CD8-positive, alpha-beta memory T cell (primary cell): ENCODE measurements at regions not wholly inside any gene's neighbourhood (a gene's known extent, or its start where the extent isn't known, plus 50 kb on each side); places are given as distances from the start of the nearest gene placed in this dataset.
A peak's percentile ranks its signal among the peaks of the same experiment; 100 is the strongest.
"Not testable (repeated sequence)": the region's sequence is repeated elsewhere in the genome, so short reads cannot be mapped to it uniquely, and the experiment has no call there.

Source experiments
- CTCF ChIA-PET: fragments of 350-600 bp; sonication (Branson Sonifier 250); formaldehyde crosslinking; loops from one replicate; lab custom pipeline; 2021; ENCODE audit warnings: antibody characterized with exemption; lab: Charles Lee
- POLR2A ChIA-PET: fragments of 350-600 bp; sonication (Branson Sonifier 250); formaldehyde crosslinking; loops from one replicate; lab custom pipeline; 2021; ENCODE audit warnings: antibody characterized with exemption; lab: Charles Lee
- DNase-seq, 5 donors: peaks; one replicate each; pipeline versions ENCODE4 v3.0.0 to v3.0.0-alpha.2; 2020 to 2022; ENCODE audit warnings: mixed read lengths in 1 of 5
- H3K27ac ChIP-seq: one replicate; pipeline ENCODE4 v1.7.0; 2013; ENCODE audit warnings: low read depth, mild to moderate bottlenecking, low read length, moderate library complexity
- H3K27me3 ChIP-seq: 2 replicates; pipeline ENCODE4 v1.7.0; 2013; ENCODE audit warnings: low read length, mild to moderate bottlenecking; ENCODE audit not compliant: insufficient read depth, poor library complexity, severe bottlenecking
- H3K36me3 ChIP-seq: 2 replicates; pipeline ENCODE4 v1.7.0; 2013; ENCODE audit warnings: mild to moderate bottlenecking, low read length, moderate library complexity; ENCODE audit not compliant: insufficient read depth
- H3K4me1 ChIP-seq: 2 replicates; pipeline ENCODE4 v1.7.0; 2013; ENCODE audit warnings: mild to moderate bottlenecking, low read length, moderate library complexity; ENCODE audit not compliant: insufficient read depth
- H3K4me3 ChIP-seq: 2 replicates; pipeline ENCODE4 v1.7.0; 2013; ENCODE audit warnings: mild to moderate bottlenecking, low read length
- H3K9me3 ChIP-seq: 2 replicates; pipeline ENCODE4 v1.7.0; 2013; ENCODE audit warnings: mild to moderate bottlenecking, low read length
- H3K27ac Mint-ChIP-seq, 8 donors: one replicate each; pipeline ENCODE4 v1.8.0; 2020 to 2021; ENCODE audit warnings: mixed read lengths in 8 of 8, mild to moderate bottlenecking in 6 of 8, inconsistent platforms in 3 of 8, moderate library complexity in 3 of 8
- H3K27me3 Mint-ChIP-seq, 2 donors: one replicate each; pipeline ENCODE4 v1.8.0; 2020 to 2021; ENCODE audit warnings: mixed read lengths in 2 of 2, mild to moderate bottlenecking in 1 of 2, moderate library complexity in 1 of 2
- H3K36me3 Mint-ChIP-seq, 3 donors: one replicate each; pipeline ENCODE4 v1.8.0; 2020 to 2021; ENCODE audit warnings: mixed read lengths in 3 of 3, inconsistent platforms in 1 of 3, mild to moderate bottlenecking in 1 of 3
- H3K4me1 Mint-ChIP-seq, 3 donors: one replicate each; pipeline ENCODE4 v1.8.0; 2020 to 2021; ENCODE audit warnings: mixed read lengths in 3 of 3, inconsistent platforms in 1 of 3, mild to moderate bottlenecking in 1 of 3
- H3K4me3 Mint-ChIP-seq, 7 donors: one replicate each; pipeline ENCODE4 v1.8.0; 2020 to 2021; ENCODE audit warnings: mixed read lengths in 7 of 7, mild to moderate bottlenecking in 6 of 7, moderate library complexity in 4 of 7, inconsistent platforms in 2 of 7
- H3K9me3 Mint-ChIP-seq, 5 donors: one replicate each; pipeline ENCODE4 v1.8.0; 2020 to 2022; ENCODE audit warnings: mixed read lengths in 5 of 5, mild to moderate bottlenecking in 3 of 5, moderate library complexity in 2 of 5, inconsistent platforms in 1 of 5

- H3K27me3 Mint-ChIP-seq, H3K27me3 ChIP-seq, H3K4me3 ChIP-seq, H3K36me3 ChIP-seq, H3K4me1 Mint-ChIP-seq, DNase-seq, H3K27ac Mint-ChIP-seq, H3K4me1 ChIP-seq, POLR2A ChIA-PET, H3K9me3 Mint-ChIP-seq, H3K27ac ChIP-seq, H3K36me3 Mint-ChIP-seq, CTCF ChIA-PET, H3K9me3 ChIP-seq: not testable (repeated sequence)
- H3K4me3 Mint-ChIP-seq = peak overlapping the region in 2 of 7 donors; percentile 22 to 23
These were observed 176.3 kb downstream of the TBX18 start for GRCh38 chr6:84587994-84588696.

GRCh38 chr6:84587202-84587940 is 177.0 kb downstream of the TBX18 start:
- CTCF ChIA-PET = not testable (repeated sequence)

GRCh38 chr6:84583784-84584183 is 180.6 kb downstream of the TBX18 start:
- Mint-ChIP-seq H3K36me3 (no peaks in the 10 kb centered on the region), H3K4me1 (peaks cover 0 to 4% (median 4%) of the 10 kb centered on the region in 3 donors), H3K27me3 (no peaks in the 10 kb centered on the region), H3K4me3 (no peak overlapping the region), H3K9me3 (no peaks in the 10 kb centered on the region), H3K27ac (no peak overlapping the region)
- no peak overlapping the region for H3K27ac ChIP-seq
- no peaks in the 10 kb centered on the region for H3K9me3 ChIP-seq
- H3K36me3 ChIP-seq = no peaks in the 10 kb centered on the region
- H3K4me3 ChIP-seq = no peak overlapping the region
- no peak for DNase-seq
- CTCF ChIA-PET = no interaction called here
- POLR2A ChIA-PET = no interaction called here
- H3K4me1 ChIP-seq = no peaks in the 10 kb centered on the region
- no peaks in the 10 kb centered on the region for H3K27me3 ChIP-seq

More at GRCh38 chr6:84587202-84587940, 177.0 kb downstream of the TBX18 start:
- H3K36me3 ChIP-seq, DNase-seq, H3K4me3 Mint-ChIP-seq, H3K27me3 ChIP-seq, H3K27ac Mint-ChIP-seq, H3K4me3 ChIP-seq, H3K36me3 Mint-ChIP-seq, H3K9me3 Mint-ChIP-seq, POLR2A ChIA-PET, H3K4me1 Mint-ChIP-seq, H3K9me3 ChIP-seq, H3K4me1 ChIP-seq, H3K27me3 Mint-ChIP-seq, H3K27ac ChIP-seq: not testable (repeated sequence)

DNA sequence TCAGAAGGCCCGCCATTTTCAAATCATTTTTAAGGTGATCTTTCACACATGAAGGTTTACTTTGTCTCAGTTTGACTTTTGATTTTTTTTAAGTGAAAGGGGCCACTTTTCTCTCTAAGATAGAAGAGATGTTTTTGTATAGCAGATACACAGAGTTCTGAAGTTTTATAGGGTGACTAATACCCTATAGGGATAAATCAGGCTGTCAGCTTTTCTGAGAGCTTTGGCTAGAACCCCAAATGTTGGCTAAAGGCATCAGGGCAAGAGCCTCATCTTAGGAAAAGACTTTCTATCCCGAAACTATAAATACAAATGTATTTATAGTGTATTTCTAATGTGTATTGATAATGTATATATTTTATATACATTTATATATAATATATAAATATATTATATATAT is 181.4 kb downstream of the TBX18 start:
- Mint-ChIP-seq H3K4me1 (no peaks in the 10 kb centered on the region), H3K4me3 (no peak overlapping the region), H3K27ac (no peak overlapping the region), H3K9me3 (no peaks in the 10 kb centered on the region), H3K27me3 (no peaks in the 10 kb centered on the region), H3K36me3 (no peaks in the 10 kb centered on the region)
- Histone ChIP-seq H3K36me3 (no peaks in the 10 kb centered on the region), H3K4me3 (no peak overlapping the region), H3K27me3 (no peaks in the 10 kb centered on the region), H3K27ac (no peak overlapping the region), H3K9me3 (no peaks in the 10 kb centered on the region), H3K4me1 (no peaks in the 10 kb centered on the region)
- ChIA-PET POLR2A (no interaction called here), CTCF (no interaction called here)
- no peak for DNase-seq

DNA sequence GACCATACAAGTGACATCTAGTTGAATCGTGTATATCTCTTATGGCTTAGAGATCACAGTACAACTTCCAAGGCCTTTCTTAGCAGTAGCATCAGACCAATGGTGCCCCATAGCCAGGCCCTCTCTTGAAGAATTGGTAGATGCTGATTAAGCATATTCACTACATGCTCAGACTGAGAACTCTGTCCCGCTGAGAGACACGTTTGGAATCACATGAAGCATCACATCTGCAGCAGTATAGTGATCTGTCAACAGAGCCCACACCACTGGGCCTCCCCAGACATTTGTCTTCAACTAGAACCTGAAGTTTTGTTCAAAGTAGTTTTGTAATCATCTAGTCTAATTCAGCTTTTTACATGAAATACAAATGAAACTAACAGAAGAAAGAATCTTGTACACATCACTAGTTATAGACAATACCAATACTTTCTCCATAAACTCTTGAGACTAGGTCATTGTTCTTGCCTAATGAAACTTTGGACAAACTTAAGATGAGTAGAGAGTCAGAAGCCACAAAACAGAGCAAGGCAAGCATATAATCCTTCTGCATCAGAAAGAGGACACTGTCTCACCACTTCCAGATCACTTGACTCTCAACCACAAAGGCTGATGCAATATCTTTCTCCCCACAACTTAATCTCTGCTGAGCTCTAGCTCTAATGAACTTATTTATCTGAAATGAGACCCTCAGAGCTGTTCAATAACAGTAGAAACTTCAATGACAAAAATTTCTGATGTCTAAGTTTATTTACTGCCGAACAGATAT is 182.7 kb downstream of the TBX18 start:
- CTCF ChIA-PET = no interaction called here
- Mint-ChIP-seq H3K27ac (no peak overlapping the region), H3K4me3 (no peak overlapping the region), H3K27me3 (no peaks in the 10 kb centered on the region), H3K36me3 (no peaks in the 10 kb centered on the region), H3K4me1 (no peaks in the 10 kb centered on the region), H3K9me3 (no peaks in the 10 kb centered on the region)
- Histone ChIP-seq H3K4me3 (no peak overlapping the region), H3K9me3 (no peaks in the 10 kb centered on the region), H3K27me3 (no peaks in the 10 kb centered on the region), H3K36me3 (no peaks in the 10 kb centered on the region), H3K4me1 (no peaks in the 10 kb centered on the region), H3K27ac (no peak overlapping the region)
- no peak for DNase-seq
- POLR2A ChIA-PET = no interaction called here

- no peak overlapping the region for H3K27ac ChIP-seq
- H3K36me3 ChIP-seq = no peaks in the 10 kb centered on the region
- no peak for DNase-seq
- no peaks in the 10 kb centered on the region for H3K9me3 ChIP-seq
- H3K9me3 Mint-ChIP-seq = no peaks in the 10 kb centered on the region
- no peak overlapping the region for H3K4me3 Mint-ChIP-seq
- ChIA-PET CTCF (no interaction called here), POLR2A (no interaction called here)
- no peaks in the 10 kb centered on the region for H3K4me1 Mint-ChIP-seq
- H3K4me3 ChIP-seq = no peak overlapping the region
- H3K27me3 ChIP-seq = no peaks in the 10 kb centered on the region
- H3K4me1 ChIP-seq = no peaks in the 10 kb centered on the region
- H3K27me3 Mint-ChIP-seq = no peaks in the 10 kb centered on the region
- H3K36me3 Mint-ChIP-seq = no peaks in the 10 kb centered on the region
- no peak overlapping the region for H3K27ac Mint-ChIP-seq
These were observed 185.0 kb downstream of the TBX18 start for GRCh38 chr6:84579404-84579803.

DNA sequence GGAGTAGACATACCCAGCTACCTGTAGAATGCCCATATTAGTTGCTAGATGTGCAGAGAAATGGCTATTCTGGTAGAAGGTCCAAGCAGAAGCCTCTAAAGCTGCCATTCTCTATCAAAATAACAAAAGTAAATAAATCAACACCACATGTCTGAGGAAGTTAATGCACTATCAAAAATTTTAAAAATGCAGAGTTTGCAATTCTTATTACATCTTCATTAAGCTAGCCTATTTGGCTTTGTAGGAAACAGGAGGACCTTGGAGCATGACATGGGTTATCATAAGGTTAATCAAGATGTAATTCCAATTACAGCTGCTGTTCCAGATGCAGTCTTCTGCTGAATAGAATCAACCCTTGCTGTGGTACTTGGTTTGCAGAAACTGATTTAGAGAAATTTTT is 188.4 kb downstream of the TBX18 start:
- Mint-ChIP-seq H3K36me3 (no peaks in the 10 kb centered on the region), H3K4me3 (no peak overlapping the region), H3K27me3 (no peaks in the 10 kb centered on the region), H3K27ac (no peak overlapping the region), H3K9me3 (peaks cover 0 to 5% (median 0%) of the 10 kb centered on the region in 5 donors), H3K4me1 (no peaks in the 10 kb centered on the region)
- Histone ChIP-seq H3K36me3 (no peaks in the 10 kb centered on the region), H3K27ac (no peak overlapping the region), H3K4me3 (no peak overlapping the region), H3K27me3 (no peaks in the 10 kb centered on the region), H3K9me3 (no peaks in the 10 kb centered on the region), H3K4me1 (no peaks in the 10 kb centered on the region)
- CTCF ChIA-PET = no interaction called here
- POLR2A ChIA-PET = no interaction called here
- DNase-seq = no peak

GRCh38 chr6:84575264-84575663 is 189.1 kb downstream of the TBX18 start:
- no peaks in the 10 kb centered on the region for H3K36me3 Mint-ChIP-seq
- H3K27ac Mint-ChIP-seq = no peak overlapping the region
- peaks cover 0 to 8% (median 4%) of the 10 kb centered on the region in 5 donors for H3K9me3 Mint-ChIP-seq
- no peaks in the 10 kb centered on the region for H3K27me3 ChIP-seq
- ChIA-PET POLR2A (no interaction called here), CTCF (no interaction called here)
- no peaks in the 10 kb centered on the region for H3K9me3 ChIP-seq
- H3K27me3 Mint-ChIP-seq = no peaks in the 10 kb centered on the region
- no peak overlapping the region for H3K27ac ChIP-seq
- H3K4me3 ChIP-seq = no peak overlapping the region
- H3K4me1 ChIP-seq = no peaks in the 10 kb centered on the region
- no peaks in the 10 kb centered on the region for H3K4me1 Mint-ChIP-seq
- H3K36me3 ChIP-seq = no peaks in the 10 kb centered on the region
- no peak overlapping the region for H3K4me3 Mint-ChIP-seq
- no peak for DNase-seq
